ENCODE measurements at regions not wholly inside any gene's neighbourhood (a gene's known extent, or its start where the extent isn't known, plus 50 kb on each side); places are given as distances from the start of the nearest gene placed in this dataset.

GRCh38 chr5:157912621-157913325 is 53.8 kb upstream of the CLINT1 start:
- Histone ChIP-seq H3K27ac (ENCODE audit: extremely low read length, insufficient read depth, low read length) (no peak overlapping the region), H3K9ac (ENCODE audit: insufficient read depth, low read depth, low read length) (no peak overlapping the region), H3K27me3 (ENCODE audit: control insufficient read depth in 1 of 2, insufficient read depth in 2 of 2, low read length in 2 of 2) (no peaks in the 10 kb centered on the region), H3K4me1 (ENCODE audit: insufficient read depth, low read length) (no peaks in the 10 kb centered on the region), H3K9me3 (ENCODE audit: low read length) (no peaks in the 10 kb centered on the region), H4K20me1 (ENCODE audit: insufficient read depth, low read length) (no peaks in the 10 kb centered on the region), H2AFZ (ENCODE audit: low read length) (no peak overlapping the region), H3K79me2 (ENCODE audit: insufficient read depth, low read length) (no peaks in the 10 kb centered on the region), H3K36me3 (replicated peaks in 1 of 2; ENCODE audit: control insufficient read depth in 1 of 2, insufficient read depth in 2 of 2, low read length in 2 of 2) (no peaks in the 10 kb centered on the region), H3K4me2 (ENCODE audit: low read depth, low read length) (no peak overlapping the region), H3K4me3 (replicated peaks in 1 of 3; ENCODE audit: insufficient read depth in 1 of 3, low read depth in 2 of 3, low read length in 3 of 3) (no peak overlapping the region)
- intact Hi-C loops (cut with micrococcal nuclease; ENCODE audit: unreplicated experiment) (no loop called here), in situ Hi-C loops (cut with HindIII; ENCODE audit: extremely low pct_ligation_motif_present, low pct_unique_long_range_greater_than_20kb) (loop anchor here (10.0 kb wide), 1 partner anchor 88 kb away; no protein-coding TSS in a partner anchor)
- BruUV-seq (replicated peaks) = no TSS peak
- ATAC-seq (no peak), DNase-seq (ENCODE audit: low spot score) (no peak), FAIRE-seq (no peak)
- POLR2A ChIA-PET = no interaction called here
- TF ChIP-seq ZBTB7A (CRISPR knock-in tag; IDR thresholded peaks at IDR 0.05) = no peak
- no peak for TF ChIP-seq ZFP36 (IDR thresholded peaks at IDR 0.05; ENCODE audit: borderline replicate concordance, low read depth, low read length, partially characterized antibody)
- TF ChIP-seq, protein P1, sequence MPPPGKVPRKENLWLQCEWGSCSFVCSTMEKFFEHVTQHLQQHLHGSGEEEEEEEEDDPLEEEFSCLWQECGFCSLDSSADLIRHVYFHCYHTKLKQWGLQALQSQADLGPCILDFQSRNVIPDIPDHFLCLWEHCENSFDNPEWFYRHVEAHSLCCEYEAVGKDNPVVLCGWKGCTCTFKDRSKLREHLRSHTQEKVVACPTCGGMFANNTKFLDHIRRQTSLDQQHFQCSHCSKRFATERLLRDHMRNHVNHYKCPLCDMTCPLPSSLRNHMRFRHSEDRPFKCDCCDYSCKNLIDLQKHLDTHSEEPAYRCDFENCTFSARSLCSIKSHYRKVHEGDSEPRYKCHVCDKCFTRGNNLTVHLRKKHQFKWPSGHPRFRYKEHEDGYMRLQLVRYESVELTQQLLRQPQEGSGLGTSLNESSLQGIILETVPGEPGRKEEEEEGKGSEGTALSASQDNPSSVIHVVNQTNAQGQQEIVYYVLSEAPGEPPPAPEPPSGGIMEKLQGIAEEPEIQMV (CRISPR knock-in tag; IDR thresholded peaks at IDR 0.05; ENCODE audit: low read depth) = no peak
- TF ChIP-seq ZNF883 (CRISPR knock-in tag; IDR thresholded peaks at IDR 0.05; ENCODE audit: not compliant biosample characterization) = no peak
- TF ChIP-seq CREB1 (IDR thresholded peaks at IDR 0.05) = no peak
- no peak for TF ChIP-seq CREB1 (CRISPR knock-in tag; IDR thresholded peaks at IDR 0.05)
- no peak for TF ChIP-seq ZNF124 (CRISPR knock-in tag; IDR thresholded peaks at IDR 0.05)
- TF ChIP-seq DNMT1 (CRISPR knock-in tag; IDR thresholded peaks at IDR 0.05) = no peak
- 56% methylated on average over 9 of the region's 10 CpGs for WGBS (ENCODE audit: low lambda C conversion rate)
- CTCF ChIA-PET (ENCODE audit: low intra/inter-chr PET ratio, low total read pairs) = no interaction called here
